Neural progenitor cell (in vitro differentiated cells): ENCODE measurements at regions not wholly inside any gene's neighbourhood (a gene's known extent, or its start where the extent isn't known, plus 50 kb on each side); places are given as distances from the start of the nearest gene placed in this dataset.

Experiments
- EZH2phosphoT487 ChIP-seq: fragments of 200-600 bp; sonication (generic); IDR thresholded peaks from 2 replicates; pipeline ENCODE4 v1.6.1; 2017; ENCODE audit warnings: antibody characterized with exemption
- TF ChIP-seq, protein P1 (sequence below): fragments of 200-600 bp; sonication (generic); IDR thresholded peaks from 2 replicates; pipeline ENCODE4 v1.5.1; 2017; ENCODE audit warnings: antibody characterized with exemption, mild to moderate bottlenecking

DNA sequence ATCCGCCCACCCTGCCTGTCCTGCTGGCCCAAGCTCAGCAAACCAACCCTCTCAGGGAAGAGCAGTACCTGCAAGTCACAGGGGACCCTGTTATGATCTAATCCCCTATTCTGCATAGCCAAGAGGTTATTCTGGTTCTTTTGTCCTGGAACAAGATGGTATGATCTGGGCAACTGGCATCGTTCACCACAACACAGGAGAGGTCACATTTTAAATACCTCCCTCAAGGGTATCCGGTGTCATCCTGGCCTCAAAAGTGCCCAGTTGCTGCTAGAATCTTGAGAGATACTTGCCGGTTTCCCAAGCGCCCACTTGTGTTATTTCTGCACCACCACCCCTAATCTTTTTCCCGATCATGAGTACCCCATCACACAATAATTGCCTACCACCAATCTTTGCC, 497.5 kb downstream of the BCOR start:
- TF ChIP-seq, protein P1, sequence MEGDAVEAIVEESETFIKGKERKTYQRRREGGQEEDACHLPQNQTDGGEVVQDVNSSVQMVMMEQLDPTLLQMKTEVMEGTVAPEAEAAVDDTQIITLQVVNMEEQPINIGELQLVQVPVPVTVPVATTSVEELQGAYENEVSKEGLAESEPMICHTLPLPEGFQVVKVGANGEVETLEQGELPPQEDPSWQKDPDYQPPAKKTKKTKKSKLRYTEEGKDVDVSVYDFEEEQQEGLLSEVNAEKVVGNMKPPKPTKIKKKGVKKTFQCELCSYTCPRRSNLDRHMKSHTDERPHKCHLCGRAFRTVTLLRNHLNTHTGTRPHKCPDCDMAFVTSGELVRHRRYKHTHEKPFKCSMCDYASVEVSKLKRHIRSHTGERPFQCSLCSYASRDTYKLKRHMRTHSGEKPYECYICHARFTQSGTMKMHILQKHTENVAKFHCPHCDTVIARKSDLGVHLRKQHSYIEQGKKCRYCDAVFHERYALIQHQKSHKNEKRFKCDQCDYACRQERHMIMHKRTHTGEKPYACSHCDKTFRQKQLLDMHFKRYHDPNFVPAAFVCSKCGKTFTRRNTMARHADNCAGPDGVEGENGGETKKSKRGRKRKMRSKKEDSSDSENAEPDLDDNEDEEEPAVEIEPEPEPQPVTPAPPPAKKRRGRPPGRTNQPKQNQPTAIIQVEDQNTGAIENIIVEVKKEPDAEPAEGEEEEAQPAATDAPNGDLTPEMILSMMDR, result no peak
- no peak for TF ChIP-seq EZH2phosphoT487
